Adrenal gland (tissue), 9 donors: ENCODE measurements at regions not wholly inside any gene's neighbourhood (a gene's known extent, or its start where the extent isn't known, plus 50 kb on each side); places are given as distances from the start of the nearest gene placed in this dataset.

Source experiments
- DNase-seq, 7 donors: peaks; one replicate each; pipeline ENCODE4 v3.0.0-alpha.2; 2019 to 2020
- H3K27ac ChIP-seq, 5 donors: fragments of 200-600 bp; sonication (generic) in 4 of 5; 1 replicate in 3 of 5; 2 replicates in 2 of 5; pipeline versions ENCODE4 v1.5.1 to v1.8.0; 2016 to 2020; ENCODE audit warnings: mild to moderate bottlenecking in 1 of 5
- H3K27me3 ChIP-seq: fragments of 200-600 bp; 2 replicates; pipeline ENCODE4 v1.8.0; 2021
- H3K36me3 ChIP-seq, 2 donors: fragments of 200-600 bp; replicated peaks in 1 of 2; 1 replicate in 1 of 2; 2 replicates in 1 of 2; pipeline versions ENCODE4 v1.5.1 to v1.8.0; 2018 to 2022
- H3K4me1 ChIP-seq, 2 donors: fragments of 200-600 bp; replicated peaks in 1 of 2; 1 replicate in 1 of 2; 2 replicates in 1 of 2; pipeline versions ENCODE4 v1.5.1 to v1.8.0; 2018 to 2021
- H3K4me3 ChIP-seq, 4 donors: fragments of 200-600 bp; sonication (generic) in 3 of 4; one replicate each; pipeline ENCODE4 v1.5.1; 2016 to 2018
- H3K9me3 ChIP-seq, 3 donors: fragments of 200-600 bp; sonication (generic) in 1 of 3; replicated peaks in 1 of 3; 1 replicate in 2 of 3; 2 replicates in 1 of 3; pipeline versions ENCODE4 v1.5.1 to v1.8.0; 2016 to 2021
- POLR2A ChIP-seq, 2 donors: fragments of 450-650 bp; IDR thresholded peaks; one replicate each; pipeline ENCODE4 v1.6.1; 2017; ENCODE audit warnings: antibody characterized with exemption in 2 of 2, mild to moderate bottlenecking in 2 of 2, moderate library complexity in 1 of 2
- WGBS, 4 donors: extraction: QIAGEN DNeasy Blood & Tissue Kit in 2 of 4; methylation state at CpG; one replicate each; pipeline versions ENCODE4 v1.1.5 to v1.1.7; 2013 to 2017; 5-methylcytosine and 5-hydroxymethylcytosine counted together
- intact Hi-C, 2 donors: fragments of 100-400 bp; cut with DNase I; formaldehyde crosslinking; loops; one replicate each; pipeline versions ENCODE4 v1.14.1 to v1.15.0; 2022 to 2023
- TF ChIP-seq, protein P1 (sequence below), 6 experiments: fragments of 450-650 bp in 4 of 6; fragments of 200-600 bp in 2 of 6; sonication (generic) in 1 of 6; IDR thresholded peaks; 1 replicate in 5 of 6; 2 replicates in 1 of 6; pipeline versions ENCODE4 v1.5.1 to v1.8.0; 2016 to 2021; ENCODE audit warnings: antibody characterized with exemption in 6 of 6, mild to moderate bottlenecking in 2 of 6, moderate library complexity in 1 of 6
- donor health status: healthy with polysubstance abuse.
- donor health status: Bipolar disorder and iron deficiency.
- donor health status: DM: yes; HTN: yes; CAD: no.
- donor health status: DM: no; HTN: no; CAD: no.
- donor health status: DM: no; HTN: no; CAD: no.

DNA sequence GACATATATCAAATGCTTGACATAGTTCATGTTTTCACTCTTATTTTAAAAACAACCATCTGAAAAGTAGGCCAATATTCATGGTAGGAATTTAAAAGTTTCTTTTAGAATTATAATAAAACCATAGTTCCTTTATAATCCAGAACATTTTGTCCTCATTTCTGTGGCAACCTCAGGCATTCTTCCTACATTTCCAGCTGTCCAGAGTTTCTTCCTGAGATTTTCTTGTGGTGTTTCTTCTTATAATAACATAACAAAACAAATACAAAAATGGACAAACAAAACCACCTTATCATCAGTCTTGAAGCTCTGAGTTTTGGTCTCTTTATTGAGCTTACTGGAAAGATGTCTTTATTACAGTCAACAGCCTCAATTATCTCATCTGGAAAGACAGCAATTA lies 2028.6 kb upstream of the CELF4 start:
- DNase-seq, result no peak
- Histone ChIP-seq H3K36me3 (no peaks in the 10 kb centered on the region), H3K4me1 (no peaks in the 10 kb centered on the region), H3K27ac (no peak overlapping the region), H3K4me3 (no peak overlapping the region), H3K9me3 (no peaks in the 10 kb centered on the region), H3K27me3 (no peaks in the 10 kb centered on the region)
- intact Hi-C loops, result no loop called here
- TF ChIP-seq, protein P1, sequence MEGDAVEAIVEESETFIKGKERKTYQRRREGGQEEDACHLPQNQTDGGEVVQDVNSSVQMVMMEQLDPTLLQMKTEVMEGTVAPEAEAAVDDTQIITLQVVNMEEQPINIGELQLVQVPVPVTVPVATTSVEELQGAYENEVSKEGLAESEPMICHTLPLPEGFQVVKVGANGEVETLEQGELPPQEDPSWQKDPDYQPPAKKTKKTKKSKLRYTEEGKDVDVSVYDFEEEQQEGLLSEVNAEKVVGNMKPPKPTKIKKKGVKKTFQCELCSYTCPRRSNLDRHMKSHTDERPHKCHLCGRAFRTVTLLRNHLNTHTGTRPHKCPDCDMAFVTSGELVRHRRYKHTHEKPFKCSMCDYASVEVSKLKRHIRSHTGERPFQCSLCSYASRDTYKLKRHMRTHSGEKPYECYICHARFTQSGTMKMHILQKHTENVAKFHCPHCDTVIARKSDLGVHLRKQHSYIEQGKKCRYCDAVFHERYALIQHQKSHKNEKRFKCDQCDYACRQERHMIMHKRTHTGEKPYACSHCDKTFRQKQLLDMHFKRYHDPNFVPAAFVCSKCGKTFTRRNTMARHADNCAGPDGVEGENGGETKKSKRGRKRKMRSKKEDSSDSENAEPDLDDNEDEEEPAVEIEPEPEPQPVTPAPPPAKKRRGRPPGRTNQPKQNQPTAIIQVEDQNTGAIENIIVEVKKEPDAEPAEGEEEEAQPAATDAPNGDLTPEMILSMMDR (IDR thresholded peaks at IDR 0.05), result no peak
- no peak for TF ChIP-seq POLR2A (IDR thresholded peaks at IDR 0.05)

DNA sequence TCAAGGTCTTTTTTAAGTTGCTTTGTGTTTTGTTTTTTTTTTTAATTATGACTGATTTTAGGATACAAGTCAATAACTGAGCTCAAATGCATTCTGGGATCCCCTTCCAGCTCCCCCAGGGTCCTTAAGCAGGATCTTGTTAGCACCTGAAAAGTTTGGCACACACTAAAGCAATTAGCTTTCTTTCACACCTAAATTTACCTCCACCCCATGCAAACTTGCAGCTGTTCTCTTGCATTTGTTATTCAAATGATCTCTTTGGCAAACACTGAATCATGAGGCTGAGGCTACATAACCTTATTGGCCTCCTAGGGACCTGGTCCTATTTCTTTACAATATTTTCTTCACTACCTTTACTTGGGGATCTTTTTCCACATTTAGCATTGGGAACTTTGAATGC lies 2026.1 kb upstream of the CELF4 start:
- Histone ChIP-seq H3K9me3 (no peaks in the 10 kb centered on the region), H3K27me3 (no peaks in the 10 kb centered on the region), H3K4me3 (no peak overlapping the region), H3K36me3 (no peaks in the 10 kb centered on the region), H3K27ac (no peak overlapping the region), H3K4me1 (no peaks in the 10 kb centered on the region)
- DNase-seq, result no peak
- TF ChIP-seq POLR2A (IDR thresholded peaks at IDR 0.05), result no peak
- TF ChIP-seq, protein P1 (IDR thresholded peaks at IDR 0.05), result no peak
- intact Hi-C loops, result no loop called here

DNA sequence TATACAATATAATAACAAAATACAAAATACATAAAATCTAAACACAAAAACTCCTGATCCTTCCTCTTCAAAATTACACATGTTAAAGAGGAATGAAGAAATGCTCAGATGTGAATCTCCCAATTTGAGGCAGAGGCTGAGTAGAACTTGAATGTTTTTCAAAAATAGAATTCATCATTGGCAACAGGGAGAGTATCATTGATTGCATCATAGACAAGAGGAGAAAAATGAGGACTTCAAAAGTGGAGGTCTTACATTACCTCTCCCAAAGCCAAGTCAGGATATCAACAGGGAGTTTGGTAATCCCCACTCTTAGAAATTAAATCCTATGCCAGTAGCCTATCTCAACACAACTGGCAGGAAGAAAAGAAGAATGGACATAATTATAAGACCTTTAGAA lies 2023.9 kb upstream of the CELF4 start:
- H3K4me1 ChIP-seq, result no peaks in the 10 kb centered on the region
- no peaks in the 10 kb centered on the region for H3K9me3 ChIP-seq
- TF ChIP-seq POLR2A (IDR thresholded peaks at IDR 0.05), result no peak
- TF ChIP-seq, protein P1 (IDR thresholded peaks at IDR 0.05), result no peak
- intact Hi-C loops, result no loop called here
- DNase-seq, result no peak
- no peaks in the 10 kb centered on the region for H3K36me3 ChIP-seq
- H3K4me3 ChIP-seq, result no peak overlapping the region
- H3K27me3 ChIP-seq, result no peaks in the 10 kb centered on the region
- H3K27ac ChIP-seq, result no peak overlapping the region

DNA sequence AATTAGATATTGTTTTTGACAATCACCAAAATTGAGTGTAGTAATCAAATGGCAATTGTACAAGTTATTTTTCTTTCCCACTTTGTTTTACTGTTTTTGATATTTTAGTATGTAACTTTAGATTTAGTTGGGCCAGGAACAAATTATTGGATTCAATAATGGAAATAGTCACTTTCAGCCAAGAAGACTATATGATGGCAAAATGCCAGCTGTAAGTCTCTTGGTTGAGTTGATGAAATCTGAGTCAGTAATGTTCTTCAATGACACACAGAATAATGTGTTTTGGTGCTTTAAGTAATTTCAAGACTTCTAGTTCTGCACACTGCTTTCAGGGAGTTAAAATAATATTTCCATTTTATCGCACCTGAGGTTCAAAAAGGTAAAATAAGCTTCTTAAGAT lies 2022.0 kb upstream of the CELF4 start:
- intact Hi-C loops, result no loop called here
- no peak for TF ChIP-seq POLR2A (IDR thresholded peaks at IDR 0.05)
- TF ChIP-seq, protein P1 (IDR thresholded peaks at IDR 0.05), result no peak
- no peak for DNase-seq
- no peaks in the 10 kb centered on the region for H3K36me3 ChIP-seq
- WGBS, 4 donors, result 82 to 96% (median 90%) methylated on average over 1 of the region's 1 CpG
- H3K27me3 ChIP-seq, result no peaks in the 10 kb centered on the region
- no peak overlapping the region for H3K27ac ChIP-seq
- H3K4me1 ChIP-seq, result no peaks in the 10 kb centered on the region
- H3K4me3 ChIP-seq, result no peak overlapping the region
- H3K9me3 ChIP-seq, result no peaks in the 10 kb centered on the region
